ENCODE measurements at regions not wholly inside any gene's neighbourhood (a gene's known extent, or its start where the extent isn't known, plus 50 kb on each side); places are given as distances from the start of the nearest gene placed in this dataset.

GRCh38 chrX:101999644-102000539, 68.1 kb upstream of the ZMAT1 start:
- TF ChIP-seq, protein P1, sequence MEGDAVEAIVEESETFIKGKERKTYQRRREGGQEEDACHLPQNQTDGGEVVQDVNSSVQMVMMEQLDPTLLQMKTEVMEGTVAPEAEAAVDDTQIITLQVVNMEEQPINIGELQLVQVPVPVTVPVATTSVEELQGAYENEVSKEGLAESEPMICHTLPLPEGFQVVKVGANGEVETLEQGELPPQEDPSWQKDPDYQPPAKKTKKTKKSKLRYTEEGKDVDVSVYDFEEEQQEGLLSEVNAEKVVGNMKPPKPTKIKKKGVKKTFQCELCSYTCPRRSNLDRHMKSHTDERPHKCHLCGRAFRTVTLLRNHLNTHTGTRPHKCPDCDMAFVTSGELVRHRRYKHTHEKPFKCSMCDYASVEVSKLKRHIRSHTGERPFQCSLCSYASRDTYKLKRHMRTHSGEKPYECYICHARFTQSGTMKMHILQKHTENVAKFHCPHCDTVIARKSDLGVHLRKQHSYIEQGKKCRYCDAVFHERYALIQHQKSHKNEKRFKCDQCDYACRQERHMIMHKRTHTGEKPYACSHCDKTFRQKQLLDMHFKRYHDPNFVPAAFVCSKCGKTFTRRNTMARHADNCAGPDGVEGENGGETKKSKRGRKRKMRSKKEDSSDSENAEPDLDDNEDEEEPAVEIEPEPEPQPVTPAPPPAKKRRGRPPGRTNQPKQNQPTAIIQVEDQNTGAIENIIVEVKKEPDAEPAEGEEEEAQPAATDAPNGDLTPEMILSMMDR (IDR thresholded peaks at IDR 0.05; ENCODE audit: poor library complexity, severe bottlenecking), result no peak
- no peak for TF ChIP-seq TAF1 (IDR thresholded peaks at IDR 0.05; ENCODE audit: low read depth)
- TF ChIP-seq POLR2AphosphoS5 (IDR thresholded peaks at IDR 0.05), result no peak
